Stomach smooth muscle (tissue), 2 donors: ENCODE measurements at regions not wholly inside any gene's neighbourhood (a gene's known extent, or its start where the extent isn't known, plus 50 kb on each side); places are given as distances from the start of the nearest gene placed in this dataset.
"Not testable (repeated sequence)": the region's sequence is repeated elsewhere in the genome, so short reads cannot be mapped to it uniquely, and the experiment has no call there.

ENCODE experiments used
- H3K27ac ChIP-seq: one replicate; pipeline ENCODE4 v1.7.0; 2013; ENCODE audit warnings: mild to moderate bottlenecking, low read length, inconsistent platforms
- H3K27me3 ChIP-seq, 2 donors: one replicate each; pipeline ENCODE4 v1.7.0; 2013; ENCODE audit warnings: low read length in 2 of 2; ENCODE audit not compliant: insufficient read depth in 2 of 2, control insufficient read depth in 1 of 2
- H3K36me3 ChIP-seq, 2 donors: one replicate each; pipeline ENCODE4 v1.7.0; 2013; ENCODE audit warnings: low read length in 2 of 2; ENCODE audit not compliant: control insufficient read depth in 2 of 2, insufficient read depth in 2 of 2
- H3K4me1 ChIP-seq: one replicate; pipeline ENCODE4 v1.7.0; 2013; ENCODE audit warnings: low read length; ENCODE audit not compliant: control insufficient read depth, insufficient read depth
- H3K4me3 ChIP-seq, 2 donors: one replicate each; pipeline ENCODE4 v1.7.0; 2013; ENCODE audit warnings: low read length in 2 of 2
- H3K9ac ChIP-seq, 2 donors: one replicate each; pipeline ENCODE4 v1.7.0; 2013; ENCODE audit warnings: low read length in 2 of 2, mild to moderate bottlenecking in 1 of 2
- H3K9me3 ChIP-seq, 2 donors: one replicate each; pipeline ENCODE4 v1.7.0; 2013; ENCODE audit warnings: low read length in 2 of 2; ENCODE audit not compliant: control insufficient read depth in 2 of 2
- donor health status: healthy.
- donor health status: Pancreatic carcinoma.

DNA sequence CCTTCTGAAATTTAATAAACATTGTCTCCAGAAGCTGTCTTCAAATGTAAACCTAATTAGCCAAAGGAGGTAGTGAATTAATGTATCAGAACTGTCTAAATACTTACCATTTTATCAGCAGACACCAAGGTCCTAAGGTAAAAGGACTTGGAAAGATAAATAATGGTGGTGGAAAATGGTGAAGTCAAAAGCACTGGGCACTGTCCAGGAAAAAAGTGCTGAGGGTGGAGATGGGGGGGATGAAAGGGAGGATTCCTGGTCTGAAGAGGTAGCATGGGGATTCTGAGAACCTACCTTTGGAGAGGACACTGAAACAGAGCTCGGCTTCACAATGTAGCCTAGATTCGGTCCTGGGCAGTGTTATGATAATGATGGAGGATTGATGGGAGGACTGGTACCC, 149.0 kb upstream of the DPH6 start:
- H3K4me1 ChIP-seq, result peaks cover 5% of the 10 kb centered on the region
- no peaks in the 10 kb centered on the region for H3K36me3 ChIP-seq
- no peak overlapping the region for H3K27ac ChIP-seq
- no peaks in the 10 kb centered on the region for H3K9me3 ChIP-seq
- H3K9ac ChIP-seq, result no peak overlapping the region
- no peaks in the 10 kb centered on the region for H3K27me3 ChIP-seq
- H3K4me3 ChIP-seq, result no peak overlapping the region

DNA sequence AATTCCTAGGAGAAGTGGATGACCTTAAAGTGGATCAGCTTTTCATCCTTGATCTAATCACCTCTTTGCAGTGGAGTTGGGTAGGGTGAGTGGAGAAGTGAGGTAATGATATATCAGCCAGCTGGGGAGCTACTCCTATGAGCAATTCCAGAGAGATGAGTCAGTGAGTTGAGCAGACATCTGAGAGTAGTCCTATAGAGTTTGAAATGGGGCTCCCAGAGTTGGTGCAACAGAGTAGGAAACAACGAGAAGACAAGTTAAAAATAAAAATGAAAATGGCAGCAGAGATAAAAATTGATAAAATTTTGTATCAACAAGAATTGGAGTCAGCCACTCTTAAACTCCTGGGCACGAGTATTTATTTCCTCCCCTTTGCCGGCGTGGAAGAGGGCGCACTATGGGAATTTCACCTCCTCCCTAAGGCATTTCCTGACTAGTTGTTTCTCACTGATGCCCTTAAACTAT, 150.8 kb upstream of the DPH6 start:
- Histone ChIP-seq H3K4me1 (no peaks in the 10 kb centered on the region), H3K9ac (no peak overlapping the region), H3K36me3 (no peaks in the 10 kb centered on the region), H3K9me3 (no peaks in the 10 kb centered on the region), H3K27ac (no peak overlapping the region), H3K27me3 (no peaks in the 10 kb centered on the region), H3K4me3 (no peak overlapping the region)

DNA sequence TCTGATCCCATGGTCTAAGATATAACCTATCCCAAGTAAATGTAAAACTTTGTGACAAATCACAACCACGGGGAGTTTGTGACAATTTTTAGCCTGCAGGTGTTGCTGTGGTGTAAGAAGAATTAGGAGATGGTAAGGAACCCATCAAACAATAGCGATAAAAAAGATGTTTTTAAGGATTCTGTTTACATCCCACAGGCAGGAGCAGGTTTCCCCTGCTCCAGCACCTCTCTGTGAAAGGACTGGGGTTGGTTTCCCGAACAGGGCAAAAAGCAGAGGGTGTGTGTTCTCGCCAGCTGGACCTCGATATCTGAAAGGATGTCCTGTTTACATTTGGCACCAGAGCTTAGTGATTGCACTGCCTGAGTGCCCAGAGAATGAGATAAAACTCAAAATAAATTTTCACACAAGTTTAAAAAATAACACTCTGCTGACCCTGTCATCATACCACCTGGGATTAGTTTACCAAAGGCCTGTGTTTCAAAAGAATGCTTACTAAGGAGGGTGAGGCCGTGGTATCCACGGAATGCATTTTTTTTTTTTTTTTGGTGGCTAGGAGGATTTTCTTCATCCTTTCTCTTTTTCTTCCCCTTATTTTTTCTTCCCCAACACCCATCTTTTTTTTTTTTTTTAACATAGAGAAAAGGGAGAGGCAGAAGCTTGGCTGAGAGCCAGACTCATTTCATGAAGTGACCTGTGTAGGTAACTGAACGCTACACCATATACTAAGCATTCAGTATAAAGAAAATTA, 151.8 kb upstream of the DPH6 start:
- no peak overlapping the region for H3K27ac ChIP-seq
- no peak overlapping the region for H3K9ac ChIP-seq

DNA sequence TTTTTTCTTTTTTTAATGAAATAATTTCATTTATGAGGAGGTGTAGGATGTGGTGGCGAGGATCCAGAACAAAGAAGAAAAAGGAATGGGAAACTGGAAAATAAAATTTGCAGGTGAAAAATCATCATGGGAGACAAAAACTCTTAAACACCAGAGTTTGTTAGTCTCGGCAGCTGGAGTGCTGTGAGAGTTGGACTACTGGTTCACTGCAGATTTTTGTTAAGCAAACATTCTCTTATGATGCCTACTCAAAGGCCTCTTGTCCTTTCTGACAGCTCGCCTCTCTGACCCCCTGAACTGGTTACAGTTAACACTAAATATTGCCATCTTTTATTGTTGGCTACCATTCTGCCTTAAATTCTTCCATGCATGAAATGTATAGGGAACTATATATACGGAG, 152.4 kb upstream of the DPH6 start:
- no peak overlapping the region for H3K9ac ChIP-seq
- H3K36me3 ChIP-seq, result no peaks in the 10 kb centered on the region
- peaks cover 3% of the 10 kb centered on the region for H3K4me1 ChIP-seq
- H3K4me3 ChIP-seq, result no peak overlapping the region
- no peaks in the 10 kb centered on the region for H3K27me3 ChIP-seq
- no peak overlapping the region for H3K27ac ChIP-seq
- H3K9me3 ChIP-seq, result no peaks in the 10 kb centered on the region

More for the DNA sequence above, 151.8 kb upstream of the DPH6 start:
- no peaks in the 10 kb centered on the region for H3K27me3 ChIP-seq
- H3K4me1 ChIP-seq, result no peaks in the 10 kb centered on the region
- H3K9me3 ChIP-seq, result no peaks in the 10 kb centered on the region
- no peaks in the 10 kb centered on the region for H3K36me3 ChIP-seq
- H3K4me3 ChIP-seq, result no peak overlapping the region

DNA sequence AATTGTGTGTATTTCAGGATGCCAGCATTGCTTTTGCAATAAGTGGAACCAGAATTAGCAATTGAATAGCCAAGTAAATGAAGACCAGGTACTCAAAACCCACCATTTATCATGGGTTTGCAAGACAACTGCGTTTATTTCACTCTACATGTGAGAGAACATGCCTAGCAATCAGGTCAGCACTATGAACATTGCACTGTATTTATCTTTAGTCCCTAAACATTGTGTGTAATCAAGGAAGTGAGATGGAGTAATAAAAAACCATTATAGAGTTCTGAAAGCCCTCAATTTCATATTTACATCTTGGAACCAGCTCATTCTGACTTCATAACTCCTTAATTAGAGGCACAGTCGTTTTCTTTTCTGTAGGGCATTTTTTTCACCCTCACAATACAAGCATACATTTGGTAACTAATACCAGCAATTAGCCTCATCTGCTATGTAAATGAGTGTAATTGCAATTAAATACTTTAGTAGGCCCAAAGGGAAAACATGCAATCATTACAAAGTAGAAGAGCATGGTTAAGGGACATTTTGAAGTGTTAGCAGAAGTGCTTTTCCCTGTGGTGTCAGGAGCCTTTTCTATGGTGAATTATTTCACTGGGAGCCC, 153.1 kb upstream of the DPH6 start:
- no peak overlapping the region for H3K4me3 ChIP-seq
- H3K27ac ChIP-seq, result no peak overlapping the region
- no peaks in the 10 kb centered on the region for H3K36me3 ChIP-seq
- H3K9me3 ChIP-seq, result no peaks in the 10 kb centered on the region
- peaks cover 3% of the 10 kb centered on the region for H3K4me1 ChIP-seq
- no peaks in the 10 kb centered on the region for H3K27me3 ChIP-seq
- H3K9ac ChIP-seq, result no peak overlapping the region

DNA sequence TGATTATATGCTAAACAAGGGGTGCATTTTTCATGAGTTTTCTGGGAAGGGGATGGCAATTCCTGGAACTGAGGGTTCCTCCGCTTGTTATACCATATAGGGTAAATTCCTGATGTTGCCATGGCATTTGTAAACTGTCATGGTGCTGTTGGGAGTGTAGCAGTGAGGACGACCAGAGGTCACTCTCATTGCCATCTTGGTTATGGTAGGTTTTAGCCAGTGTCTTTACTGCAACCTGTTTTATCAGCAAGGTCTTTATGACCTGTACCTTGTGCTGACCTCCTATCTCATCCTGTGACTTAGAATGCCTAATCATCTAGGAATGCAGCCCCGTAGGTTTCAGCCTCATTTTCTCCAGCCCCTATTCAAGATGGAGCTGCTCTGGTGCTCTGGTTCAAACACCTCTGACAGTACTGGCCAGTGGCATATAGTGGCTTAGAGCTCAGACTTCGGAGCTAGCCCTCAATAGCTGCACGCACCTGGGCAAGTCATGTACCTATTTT, 154.2 kb upstream of the DPH6 start:
- not testable (repeated sequence) for H3K27me3 ChIP-seq, H3K36me3 ChIP-seq, H3K9ac ChIP-seq, H3K4me1 ChIP-seq, H3K4me3 ChIP-seq, H3K9me3 ChIP-seq, H3K27ac ChIP-seq

DNA sequence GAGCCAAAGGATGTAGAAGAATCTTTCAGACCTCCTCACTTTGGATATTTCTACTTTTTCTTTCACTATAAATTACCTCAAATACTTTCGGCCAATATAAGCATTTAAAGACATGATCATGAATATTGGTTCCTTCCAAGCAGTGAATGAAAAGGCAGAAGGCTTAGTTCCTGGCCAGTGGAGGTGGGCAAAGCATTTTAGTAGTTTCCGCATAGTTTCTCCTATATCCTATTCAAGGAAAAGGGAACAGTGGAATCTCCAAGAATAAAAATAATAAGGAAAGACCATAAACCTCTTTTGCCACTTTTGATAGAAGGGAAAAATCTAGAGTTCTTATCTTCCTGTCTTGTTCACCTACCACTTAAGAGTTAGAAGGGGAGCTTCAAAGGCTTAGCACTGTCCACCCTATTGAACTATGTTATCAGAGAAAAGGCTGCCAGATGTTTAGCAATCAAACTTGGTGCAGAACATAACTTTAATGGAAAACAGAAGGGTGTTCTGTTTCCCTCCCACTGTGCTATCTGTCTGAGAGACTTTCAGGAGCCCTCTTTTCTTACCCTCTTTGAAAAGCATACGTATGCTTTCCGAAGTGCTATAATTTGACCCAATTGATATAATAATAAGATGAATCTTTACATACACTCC, 155.6 kb upstream of the DPH6 start:
- no peaks in the 10 kb centered on the region for H3K36me3 ChIP-seq
- no peak overlapping the region for H3K4me3 ChIP-seq
- H3K4me1 ChIP-seq, result peaks cover 10% of the 10 kb centered on the region
- no peaks in the 10 kb centered on the region for H3K27me3 ChIP-seq
- no peaks in the 10 kb centered on the region for H3K9me3 ChIP-seq
- no peak overlapping the region for H3K27ac ChIP-seq
- H3K9ac ChIP-seq, result no peak overlapping the region

DNA sequence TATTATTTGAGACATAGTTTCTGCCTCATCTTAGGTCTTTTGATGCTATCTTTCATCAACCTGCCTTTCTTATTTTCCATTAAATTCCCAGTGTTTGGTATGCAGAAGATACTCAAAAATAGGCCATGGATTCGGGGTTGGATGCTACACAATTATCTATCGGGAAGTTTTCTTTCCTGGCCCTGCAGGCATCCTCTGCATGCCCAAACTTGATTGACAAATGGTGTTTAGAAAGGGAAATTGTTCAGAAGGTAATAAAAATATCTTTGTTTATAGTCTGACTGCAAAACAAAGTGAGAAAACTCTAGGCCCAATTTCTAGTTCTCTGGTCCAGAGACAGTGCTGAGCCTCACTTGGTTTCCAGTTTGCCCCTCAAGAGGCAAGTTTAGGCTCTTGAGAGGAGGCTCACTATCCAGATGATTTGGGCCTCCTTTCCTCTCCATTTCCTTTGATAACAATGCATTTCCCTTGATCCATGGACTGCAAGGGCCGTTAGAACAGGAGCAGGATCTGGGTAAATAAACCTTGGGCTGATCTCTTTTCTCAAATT, 157.1 kb upstream of the DPH6 start:
- peaks cover 10% of the 10 kb centered on the region for H3K4me1 ChIP-seq
- no peak overlapping the region for H3K9ac ChIP-seq
- no peaks in the 10 kb centered on the region for H3K9me3 ChIP-seq
- no peaks in the 10 kb centered on the region for H3K27me3 ChIP-seq
- H3K4me3 ChIP-seq, result no peak overlapping the region
- H3K36me3 ChIP-seq, result no peaks in the 10 kb centered on the region
- no peak overlapping the region for H3K27ac ChIP-seq

DNA sequence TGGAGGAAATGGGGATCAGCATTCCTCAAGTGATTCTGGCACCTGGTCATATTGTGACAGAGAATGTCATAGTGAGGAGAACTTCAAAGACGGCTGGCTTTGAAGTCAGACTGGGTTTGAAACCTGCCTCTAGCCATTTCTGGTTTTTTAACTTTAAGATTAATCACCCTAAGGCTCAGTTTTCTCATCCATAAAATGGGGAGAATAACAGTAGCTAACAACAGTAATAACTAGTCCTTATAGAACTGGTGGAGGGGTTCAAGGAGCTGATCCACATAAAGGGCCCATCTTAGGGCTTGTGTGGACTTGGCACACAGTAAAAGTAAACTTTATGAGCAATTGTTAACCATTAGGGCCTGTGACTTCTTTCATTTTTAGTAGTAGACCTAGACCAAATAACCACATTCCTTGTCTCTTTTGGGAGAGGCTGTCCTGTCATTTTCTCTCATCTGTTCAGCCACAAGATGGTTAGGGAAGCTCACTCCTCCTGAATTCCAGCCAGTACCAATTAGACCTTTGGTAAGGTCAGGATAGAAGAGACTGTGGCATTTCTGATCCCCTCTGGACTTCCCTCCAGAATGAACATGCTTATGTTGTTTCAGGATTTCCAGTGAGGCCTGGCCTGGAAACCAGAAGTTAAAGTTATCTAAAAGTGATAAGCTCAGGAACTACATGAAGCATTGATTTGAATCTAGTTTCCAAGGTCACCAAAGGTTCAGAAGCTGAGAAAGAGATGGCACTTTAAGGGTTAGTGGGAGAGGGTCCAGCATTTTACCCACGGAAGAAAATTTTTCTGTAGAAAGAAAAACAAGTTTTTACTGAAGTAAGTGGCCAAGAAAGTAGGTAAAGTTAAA, 159.3 kb upstream of the DPH6 start:
- H3K4me3 ChIP-seq, result no peak overlapping the region
- H3K36me3 ChIP-seq, result no peaks in the 10 kb centered on the region
- no peaks in the 10 kb centered on the region for H3K27me3 ChIP-seq
- peak overlapping the region; percentile 18 for H3K27ac ChIP-seq
- H3K4me1 ChIP-seq, result peaks cover 10% of the 10 kb centered on the region
- H3K9ac ChIP-seq, result no peak overlapping the region
- no peaks in the 10 kb centered on the region for H3K9me3 ChIP-seq

DNA sequence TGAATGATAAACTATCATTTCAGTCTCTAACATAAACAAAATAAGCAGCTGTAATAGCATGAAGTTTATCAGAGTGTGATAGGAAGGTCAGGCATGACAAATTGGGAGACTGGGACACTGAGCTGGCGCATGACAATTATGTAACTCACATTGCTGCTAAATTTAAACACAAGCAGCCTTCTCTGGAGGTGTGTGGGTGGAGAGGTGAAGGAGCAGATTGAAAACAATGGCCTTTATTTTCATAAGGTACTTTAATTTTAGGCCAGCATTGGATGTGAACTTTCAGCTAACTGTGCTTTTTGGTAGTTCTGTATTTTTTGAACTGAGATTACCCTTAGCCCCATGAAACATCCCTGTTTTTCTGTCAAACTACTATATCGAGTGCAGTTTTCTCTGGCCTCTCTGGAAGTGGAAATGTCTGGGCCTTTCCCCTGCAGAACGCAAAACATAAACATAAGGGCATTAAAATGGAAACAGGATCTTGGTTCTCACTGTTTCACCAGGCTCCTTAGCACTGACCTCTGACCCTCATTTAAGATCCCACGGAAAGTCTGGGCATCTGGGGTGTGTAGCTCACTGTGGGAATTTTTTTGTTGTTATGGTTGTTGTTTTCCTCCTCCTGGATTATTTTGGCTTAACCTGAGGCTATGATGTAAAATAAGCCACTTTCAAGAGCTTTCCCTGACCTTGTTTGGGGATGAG, 160.1 kb upstream of the DPH6 start:
- H3K9me3 ChIP-seq, result no peaks in the 10 kb centered on the region
- no peak overlapping the region for H3K9ac ChIP-seq
- H3K27ac ChIP-seq, result peak overlapping the region; percentile 18

More for the DNA sequence above, 160.1 kb upstream of the DPH6 start:
- H3K27me3 ChIP-seq, result no peaks in the 10 kb centered on the region
- peaks cover 10% of the 10 kb centered on the region for H3K4me1 ChIP-seq
- H3K36me3 ChIP-seq, result no peaks in the 10 kb centered on the region
- H3K4me3 ChIP-seq, result no peak overlapping the region
